HEK293 (cell line): ENCODE measurements at regions not wholly inside any gene's neighbourhood (a gene's known extent, or its start where the extent isn't known, plus 50 kb on each side); places are given as distances from the start of the nearest gene placed in this dataset.
A peak's percentile ranks its signal among the peaks of the same experiment; 100 is the strongest.

Experiments
- CTCF ChIA-PET: fragments of 350-600 bp; formaldehyde crosslinking; extraction: SDS; loops from one replicate; lab custom pipeline; 2021; ENCODE audit warnings: antibody characterized with exemption; lab: Yijun Ruan, JAX
- POLR2A ChIA-PET: fragments of 300-600 bp; formaldehyde crosslinking; extraction: SDS; loops from one replicate; lab custom pipeline; 2020; ENCODE audit warnings: antibody characterized with exemption, inconsistent platforms; lab: Yijun Ruan, JAX
- H3K27ac ChIP-seq: fragments of 200-500 bp; sonication (Bioruptor generic); 2 replicates; pipeline ENCODE4 v1.5.1; 2014; ENCODE audit warnings: low read depth, low read length, control low read depth, inconsistent platforms; ENCODE audit errors: extremely low read depth
- H3K36me3 ChIP-seq, 2 experiments: fragments of 200-500 bp in 1 of 2; sonication (Bioruptor generic) in 1 of 2; 1 replicate in 1 of 2; 2 replicates in 1 of 2; pipeline ENCODE4 v1.5.1; 2014 to 2017; ENCODE audit warnings: inconsistent platforms in 2 of 2, low read length in 2 of 2; ENCODE audit not compliant: control insufficient read depth in 2 of 2, insufficient read depth in 1 of 2
- H3K4me1 ChIP-seq: fragments of 200-500 bp; sonication (Bioruptor generic); 2 replicates; pipeline ENCODE4 v1.5.1; 2014; ENCODE audit warnings: mild to moderate bottlenecking, low read length, inconsistent platforms; ENCODE audit not compliant: control insufficient read depth, insufficient read depth
- H3K4me3 ChIP-seq: 2 replicates; pipeline ENCODE4 v1.5.1; 2011; ENCODE audit warnings: low read depth, mild to moderate bottlenecking, control low read depth, low read length, moderate library complexity
- H3K9me3 ChIP-seq: fragments of 200-500 bp; sonication (Bioruptor generic); 2 replicates; pipeline ENCODE4 v1.5.1; 2014; ENCODE audit warnings: low read depth, low read length, inconsistent platforms; ENCODE audit not compliant: control insufficient read depth, insufficient read depth
- KLF7 ChIP-seq: fragments of 450-650 bp; formaldehyde crosslinking; IDR thresholded peaks from 2 replicates; pipeline ENCODE4 v1.5.1; 2016; ENCODE audit warnings: missing biosample characterization, missing genetic modification characterization, borderline replicate concordance
- MYNN ChIP-seq: fragments of 450-650 bp; formaldehyde crosslinking; IDR thresholded peaks from 2 replicates; pipeline ENCODE4 v1.5.1; 2016; ENCODE audit warnings: missing biosample characterization, missing genetic modification characterization, borderline replicate concordance
- OVOL3 ChIP-seq: fragments of 450-650 bp; formaldehyde crosslinking; IDR thresholded peaks from 2 replicates; pipeline ENCODE4 v1.5.1; 2016; ENCODE audit warnings: missing biosample characterization, missing genetic modification characterization
- PATZ1 ChIP-seq: fragments of 450-650 bp; formaldehyde crosslinking; IDR thresholded peaks from 2 replicates; pipeline ENCODE4 v1.5.1; 2016; ENCODE audit warnings: missing biosample characterization, missing genetic modification characterization
- REPIN1 ChIP-seq: fragments of 450-650 bp; formaldehyde crosslinking; IDR thresholded peaks from 2 replicates; pipeline ENCODE4 v1.5.1; 2017; ENCODE audit warnings: missing biosample characterization, missing genetic modification characterization, low read depth
- SALL2 ChIP-seq: fragments of 450-650 bp; formaldehyde crosslinking; IDR thresholded peaks from 2 replicates; pipeline ENCODE4 v1.5.0; 2017; ENCODE audit warnings: missing biosample characterization, mild to moderate bottlenecking, missing genetic modification characterization, borderline replicate concordance
- YY2 ChIP-seq: fragments of 450-650 bp; formaldehyde crosslinking; IDR thresholded peaks from 2 replicates; pipeline ENCODE4 v1.5.1; 2016; ENCODE audit warnings: missing biosample characterization, missing genetic modification characterization
- ZBTB1 ChIP-seq: fragments of 450-650 bp; formaldehyde crosslinking; IDR thresholded peaks from 2 replicates; pipeline ENCODE4 v1.5.1; 2016; ENCODE audit warnings: missing biosample characterization, missing genetic modification characterization
- ZBTB7A ChIP-seq: fragments of 450-650 bp; formaldehyde crosslinking; IDR thresholded peaks from 2 replicates; pipeline ENCODE4 v1.5.1; 2016; ENCODE audit warnings: low read depth, missing biosample characterization, missing genetic modification characterization
- ZFP37 ChIP-seq: fragments of 450-650 bp; formaldehyde crosslinking; IDR thresholded peaks from 2 replicates; pipeline ENCODE4 v1.5.1; 2016; ENCODE audit warnings: missing biosample characterization, missing genetic modification characterization
- ZIC2 ChIP-seq: fragments of 450-650 bp; formaldehyde crosslinking; IDR thresholded peaks from 2 replicates; pipeline ENCODE4 v1.5.1; 2016; ENCODE audit warnings: missing biosample characterization, missing genetic modification characterization
- ZNF112 ChIP-seq: fragments of 450-650 bp; formaldehyde crosslinking; IDR thresholded peaks from 2 replicates; pipeline ENCODE4 v1.5.0; 2017; ENCODE audit warnings: missing biosample characterization, missing genetic modification characterization
- ZNF138 ChIP-seq: fragments of 450-650 bp; formaldehyde crosslinking; IDR thresholded peaks from 2 replicates; pipeline ENCODE4 v1.5.1; 2016; ENCODE audit warnings: missing biosample characterization, missing genetic modification characterization, borderline replicate concordance
- ZNF157 ChIP-seq: fragments of 450-650 bp; formaldehyde crosslinking; IDR thresholded peaks from 2 replicates; pipeline ENCODE4 v1.5.1; 2016; ENCODE audit warnings: missing biosample characterization, missing genetic modification characterization
- ZNF175 ChIP-seq: fragments of 450-650 bp; formaldehyde crosslinking; IDR thresholded peaks from 2 replicates; pipeline ENCODE4 v1.5.1; 2016; ENCODE audit warnings: missing biosample characterization, missing genetic modification characterization
- ZNF211 ChIP-seq: fragments of 450-650 bp; formaldehyde crosslinking; IDR thresholded peaks from 2 replicates; pipeline ENCODE4 v1.5.1; 2016; ENCODE audit warnings: low read depth, missing biosample characterization, missing genetic modification characterization
- ZNF223 ChIP-seq: fragments of 450-650 bp; formaldehyde crosslinking; IDR thresholded peaks from 2 replicates; pipeline ENCODE4 v1.5.1; 2016; ENCODE audit warnings: missing biosample characterization, missing genetic modification characterization
- ZNF398 ChIP-seq: fragments of 450-650 bp; formaldehyde crosslinking; IDR thresholded peaks from 2 replicates; pipeline ENCODE4 v1.5.1; 2017; ENCODE audit warnings: missing biosample characterization, missing genetic modification characterization
- ZNF521 ChIP-seq: fragments of 450-650 bp; formaldehyde crosslinking; IDR thresholded peaks from 2 replicates; pipeline ENCODE4 v1.5.1; 2017; ENCODE audit warnings: missing biosample characterization, mild to moderate bottlenecking, missing genetic modification characterization
- ZNF544 ChIP-seq: fragments of 450-650 bp; formaldehyde crosslinking; IDR thresholded peaks from 2 replicates; pipeline ENCODE4 v1.5.0; 2017; ENCODE audit warnings: missing biosample characterization, missing genetic modification characterization
- ZNF549 ChIP-seq: fragments of 450-650 bp; IDR thresholded peaks from 2 replicates; pipeline ENCODE4 v1.5.1; 2018; ENCODE audit warnings: missing biosample characterization, missing genetic modification characterization, mild to moderate bottlenecking, inconsistent platforms, moderate library complexity
- ZNF558 ChIP-seq: fragments of 450-650 bp; formaldehyde crosslinking; IDR thresholded peaks from 2 replicates; pipeline ENCODE4 v1.5.1; 2016; ENCODE audit warnings: missing biosample characterization, missing genetic modification characterization
- ZNF596 ChIP-seq: fragments of 450-650 bp; IDR thresholded peaks from 2 replicates; pipeline ENCODE4 v1.5.0; 2018; ENCODE audit warnings: missing biosample characterization, mild to moderate bottlenecking, missing genetic modification characterization, moderate library complexity
- ZNF623 ChIP-seq: fragments of 450-650 bp; formaldehyde crosslinking; IDR thresholded peaks from 2 replicates; pipeline ENCODE4 v1.5.1; 2016; ENCODE audit warnings: missing biosample characterization, missing genetic modification characterization
- ZNF704 ChIP-seq: fragments of 450-650 bp; formaldehyde crosslinking; IDR thresholded peaks from 2 replicates; pipeline ENCODE4 v1.5.1; 2016; ENCODE audit warnings: missing biosample characterization, missing genetic modification characterization
- ZNF791 ChIP-seq: fragments of 450-650 bp; formaldehyde crosslinking; IDR thresholded peaks from 2 replicates; pipeline ENCODE4 v1.5.1; 2016; ENCODE audit warnings: missing biosample characterization, missing genetic modification characterization

- Histone ChIP-seq H3K4me3 (no peak overlapping the region), H3K4me1 (no peaks in the 10 kb centered on the region), H3K27ac (no peak overlapping the region), H3K9me3 (no peaks in the 10 kb centered on the region), H3K36me3 (no peaks in the 10 kb centered on the region)
- TF ChIP-seq ZBTB7A (tag by site-specific recombination) (no peak), ZNF549 (tag by site-specific recombination) (peak; percentile 92)
- ChIA-PET CTCF (no interaction called here), POLR2A (no interaction called here)
Measured at GRCh38 chr10:34032564-34032963, 698.1 kb upstream of the NRP1 start.

GRCh38 chr10:34031400-34031799 is 696.9 kb upstream of the NRP1 start:
- no peaks in the 10 kb centered on the region for H3K36me3 ChIP-seq
- no peak overlapping the region for H3K27ac ChIP-seq
- ChIA-PET POLR2A (no interaction called here), CTCF (no interaction called here)
- TF ChIP-seq ZNF157 (tag by site-specific recombination): no peak
- no peak for TF ChIP-seq ZNF175 (tag by site-specific recombination)
- TF ChIP-seq KLF7: no peak
- TF ChIP-seq ZNF223 (tag by site-specific recombination): no peak
- H3K4me3 ChIP-seq: no peak overlapping the region
- H3K4me1 ChIP-seq: no peaks in the 10 kb centered on the region
- H3K9me3 ChIP-seq: no peaks in the 10 kb centered on the region

- Histone ChIP-seq H3K27ac (no peak overlapping the region), H3K4me1 (no peaks in the 10 kb centered on the region), H3K4me3 (no peak overlapping the region), H3K36me3 (no peaks in the 10 kb centered on the region), H3K9me3 (no peaks in the 10 kb centered on the region)
- CTCF ChIA-PET: no interaction called here
- POLR2A ChIA-PET: no interaction called here
- no peak for TF ChIP-seq ZNF704
- peak; percentile 68 for TF ChIP-seq ZIC2
- TF ChIP-seq ZNF112: no peak
Measured at GRCh38 chr10:34029455-34029854, 695.0 kb upstream of the NRP1 start.

GRCh38 chr10:34028936-34029335 is 694.5 kb upstream of the NRP1 start:
- POLR2A ChIA-PET: no interaction called here
- no peaks in the 10 kb centered on the region for H3K4me1 ChIP-seq
- H3K4me3 ChIP-seq: no peak overlapping the region
- H3K36me3 ChIP-seq: no peaks in the 10 kb centered on the region
- CTCF ChIA-PET: no interaction called here
- no peaks in the 10 kb centered on the region for H3K9me3 ChIP-seq
- H3K27ac ChIP-seq: no peak overlapping the region
- TF ChIP-seq ZBTB7A (tag by site-specific recombination) (no peak), ZNF791 (tag by site-specific recombination) (no peak), ZNF596 (tag by site-specific recombination) (no peak), ZNF623 (no peak), SALL2 (tag by site-specific recombination) (no peak), OVOL3 (tag by site-specific recombination) (no peak), YY2 (no peak), ZNF138 (tag by site-specific recombination) (no peak), ZBTB1 (no peak), ZNF544 (tag by site-specific recombination) (no peak), MYNN (tag by site-specific recombination) (no peak), REPIN1 (no peak), ZNF398 (tag by site-specific recombination) (no peak), ZFP37 (tag by site-specific recombination) (no peak), ZNF558 (tag by site-specific recombination) (no peak), PATZ1 (tag by site-specific recombination) (no peak), ZNF521 (tag by site-specific recombination) (no peak), ZNF211 (tag by site-specific recombination) (no peak)
